DOHH2 (cell line): ENCODE measurements at regions not wholly inside any gene's neighbourhood (a gene's known extent, or its start where the extent isn't known, plus 50 kb on each side); places are given as distances from the start of the nearest gene placed in this dataset.

Source experiments
- H3F3A ChIP-seq: fragments of 200-600 bp; sonication (generic), shearing (Covaris generic); 2 replicates; pipeline ENCODE4 v1.6.0; 2016; ENCODE audit warnings: antibody characterized with exemption, mild to moderate bottlenecking; ENCODE audit not compliant: control insufficient read depth, insufficient read depth
- H3K27ac ChIP-seq: fragments of 200-600 bp; sonication (generic); 2 replicates; pipeline ENCODE4 v1.5.1; 2014; ENCODE audit warnings: low read depth, mild to moderate bottlenecking, low read length, moderate library complexity
- H3K27me3 ChIP-seq: fragments of 200-600 bp; sonication (generic); 2 replicates; pipeline ENCODE4 v1.6.1; 2014; ENCODE audit warnings: mild to moderate bottlenecking, low read length, mixed read lengths; ENCODE audit not compliant: control insufficient read depth
- H3K36me3 ChIP-seq: fragments of 200-600 bp; sonication (generic); 2 replicates; pipeline ENCODE4 v1.6.1; 2014; ENCODE audit warnings: mild to moderate bottlenecking, low read length, moderate library complexity, mixed read lengths; ENCODE audit not compliant: control insufficient read depth
- H3K4me1 ChIP-seq: fragments of 200-600 bp; sonication (generic); 2 replicates; pipeline ENCODE4 v1.6.1; 2014; ENCODE audit warnings: mild to moderate bottlenecking, low read length, mixed read lengths; ENCODE audit not compliant: control insufficient read depth
- H3K4me2 ChIP-seq: fragments of 200-600 bp; sonication (generic); 2 replicates; pipeline ENCODE4 v1.6.0; 2014; ENCODE audit warnings: mild to moderate bottlenecking, low read length, moderate library complexity
- H3K4me3 ChIP-seq: fragments of 200-600 bp; sonication (generic); 2 replicates; pipeline ENCODE4 v1.5.1; 2014; ENCODE audit warnings: mild to moderate bottlenecking, low read length, mixed read lengths
- H3K79me2 ChIP-seq: fragments of 200-600 bp; sonication (generic); 2 replicates; pipeline ENCODE4 v1.6.1; 2014; ENCODE audit warnings: mild to moderate bottlenecking, low read length, mixed read lengths; ENCODE audit not compliant: control insufficient read depth
- H3K9me2 ChIP-seq: fragments of 200-600 bp; sonication (generic); replicated peaks from 2 replicates; pipeline ENCODE4 v1.6.1; 2014; ENCODE audit warnings: mild to moderate bottlenecking, low read length, mixed read lengths; ENCODE audit not compliant: control insufficient read depth
- H3K9me3 ChIP-seq: fragments of 200-600 bp; sonication (generic); 2 replicates; pipeline ENCODE4 v1.6.1; 2014; ENCODE audit warnings: antibody characterized with exemption, low read length, mixed read lengths; ENCODE audit not compliant: control insufficient read depth, insufficient read depth
- H4K20me1 ChIP-seq: fragments of 200-600 bp; sonication (generic); 2 replicates; pipeline ENCODE4 v1.6.0; 2014; ENCODE audit warnings: low read depth, mild to moderate bottlenecking, antibody characterized with exemption, low read length, moderate library complexity; ENCODE audit not compliant: control insufficient read depth, insufficient read depth
- CTCF ChIP-seq: fragments of 200-600 bp; sonication (generic); IDR thresholded peaks from one replicate; pipeline ENCODE4 v1.5.1; 2014; ENCODE audit warnings: antibody characterized with exemption, mild to moderate bottlenecking, low read depth, low read length; ENCODE audit not compliant: poor library complexity, severe bottlenecking
- EZH2phosphoT487 ChIP-seq: fragments of 200-600 bp; sonication (generic); IDR thresholded peaks from 2 replicates; pipeline ENCODE4 v1.6.1; 2017; ENCODE audit warnings: borderline replicate concordance, mild to moderate bottlenecking, antibody characterized with exemption, low read length, moderate library complexity, mixed read lengths

GRCh38 chr6:92538926-92539325 is 880.4 kb downstream of the EPHA7 start:
- H3K9me3 ChIP-seq: no peaks in the 10 kb centered on the region
- H3F3A ChIP-seq: no peaks in the 10 kb centered on the region
- H4K20me1 ChIP-seq: no peaks in the 10 kb centered on the region
- no peaks in the 10 kb centered on the region for H3K4me1 ChIP-seq
- no peaks in the 10 kb centered on the region for H3K9me2 ChIP-seq
- no peak overlapping the region for H3K4me2 ChIP-seq
- H3K79me2 ChIP-seq: no peaks in the 10 kb centered on the region
- no peak overlapping the region for H3K4me3 ChIP-seq
- no peak for TF ChIP-seq EZH2phosphoT487
- TF ChIP-seq CTCF: no peak
- H3K36me3 ChIP-seq: no peaks in the 10 kb centered on the region
- H3K27ac ChIP-seq: no peak overlapping the region
- H3K27me3 ChIP-seq: no peaks in the 10 kb centered on the region

GRCh38 chr6:92538275-92538674 is 881.1 kb downstream of the EPHA7 start:
- H3K36me3 ChIP-seq: no peaks in the 10 kb centered on the region
- no peak for TF ChIP-seq EZH2phosphoT487
- TF ChIP-seq CTCF: no peak
- no peaks in the 10 kb centered on the region for H4K20me1 ChIP-seq
- no peaks in the 10 kb centered on the region for H3K9me3 ChIP-seq
- no peaks in the 10 kb centered on the region for H3K27me3 ChIP-seq
- no peaks in the 10 kb centered on the region for H3F3A ChIP-seq
- no peaks in the 10 kb centered on the region for H3K79me2 ChIP-seq
- no peak overlapping the region for H3K4me3 ChIP-seq
- no peak overlapping the region for H3K4me2 ChIP-seq
- H3K4me1 ChIP-seq: no peaks in the 10 kb centered on the region
- H3K9me2 ChIP-seq: no peaks in the 10 kb centered on the region
- no peak overlapping the region for H3K27ac ChIP-seq

- Histone ChIP-seq H3K79me2 (no peaks in the 10 kb centered on the region), H3K27ac (no peak overlapping the region), H3K27me3 (no peaks in the 10 kb centered on the region), H3F3A (no peaks in the 10 kb centered on the region), H3K4me3 (no peak overlapping the region), H3K36me3 (no peaks in the 10 kb centered on the region), H3K9me3 (no peaks in the 10 kb centered on the region), H3K4me1 (no peaks in the 10 kb centered on the region), H3K9me2 (no peaks in the 10 kb centered on the region), H4K20me1 (no peaks in the 10 kb centered on the region), H3K4me2 (no peak overlapping the region)
- TF ChIP-seq CTCF: no peak
- no peak for TF ChIP-seq EZH2phosphoT487
Observed at GRCh38 chr6:92534109-92534508, 885.2 kb downstream of the EPHA7 start.

GRCh38 chr6:92522589-92522988 is 896.8 kb downstream of the EPHA7 start:
- no peak for TF ChIP-seq EZH2phosphoT487
- no peak for TF ChIP-seq CTCF
- H3K27me3 ChIP-seq: no peaks in the 10 kb centered on the region
- no peaks in the 10 kb centered on the region for H4K20me1 ChIP-seq
- no peaks in the 10 kb centered on the region for H3F3A ChIP-seq
- H3K9me3 ChIP-seq: no peaks in the 10 kb centered on the region
- H3K79me2 ChIP-seq: no peaks in the 10 kb centered on the region
- no peaks in the 10 kb centered on the region for H3K4me1 ChIP-seq
- H3K36me3 ChIP-seq: no peaks in the 10 kb centered on the region
- H3K4me3 ChIP-seq: no peak overlapping the region
- no peaks in the 10 kb centered on the region for H3K9me2 ChIP-seq
- no peak overlapping the region for H3K27ac ChIP-seq
- no peak overlapping the region for H3K4me2 ChIP-seq
